ENCODE measurements at regions not wholly inside any gene's neighbourhood (a gene's known extent, or its start where the extent isn't known, plus 50 kb on each side); places are given as distances from the start of the nearest gene placed in this dataset.
"Not testable (repeated sequence)": the region's sequence is repeated elsewhere in the genome, so short reads cannot be mapped to it uniquely, and the experiment has no call there.

GRCh38 chr3:152583963-152584362 is 251.0 kb upstream of the P2RY1 start:
- DNase-seq: no peak

- no peak for DNase-seq
These were observed 248.0 kb upstream of the P2RY1 start for GRCh38 chr3:152586974-152587373.

GRCh38 chr3:152587861-152588260 is 247.1 kb upstream of the P2RY1 start:
- no peak for DNase-seq

- no peak for DNase-seq
These were observed 245.3 kb upstream of the P2RY1 start for GRCh38 chr3:152589644-152590043.

GRCh38 chr3:152591515-152591914 is 243.4 kb upstream of the P2RY1 start:
- no peak for DNase-seq

- no peak for DNase-seq
These were observed 241.7 kb upstream of the P2RY1 start for GRCh38 chr3:152593242-152593641.

- DNase-seq: no peak
These were observed 238.7 kb upstream of the P2RY1 start for GRCh38 chr3:152595975-152596821.

GRCh38 chr3:152596832-152597231 is 238.1 kb upstream of the P2RY1 start:
- not testable (repeated sequence) for DNase-seq

- no peak for DNase-seq
These were observed 228.8 kb upstream of the P2RY1 start for GRCh38 chr3:152606146-152606545.

GRCh38 chr3:152607179-152607578 is 227.8 kb upstream of the P2RY1 start:
- no peak for DNase-seq

GRCh38 chr3:152608696-152609594 is 226.0 kb upstream of the P2RY1 start:
- no peak for DNase-seq

- no peak for DNase-seq
These were observed 225.0 kb upstream of the P2RY1 start for GRCh38 chr3:152609891-152610290.

- DNase-seq: no peak
These were observed 224.3 kb upstream of the P2RY1 start for GRCh38 chr3:152610622-152611021.

GRCh38 chr3:152611905-152612304 is 223.0 kb upstream of the P2RY1 start:
- no peak for DNase-seq

- no peak for DNase-seq
These were observed 221.1 kb upstream of the P2RY1 start for GRCh38 chr3:152613851-152614250.

- no peak for DNase-seq
These were observed 219.2 kb upstream of the P2RY1 start for GRCh38 chr3:152615681-152616080.

GRCh38 chr3:152617609-152618008 is 217.3 kb upstream of the P2RY1 start:
- DNase-seq: no peak

- DNase-seq: no peak
These were observed 216.4 kb upstream of the P2RY1 start for GRCh38 chr3:152618529-152618928.

GRCh38 chr3:152619691-152620090 is 215.2 kb upstream of the P2RY1 start:
- DNase-seq: no peak

GRCh38 chr3:152620395-152620794 is 214.5 kb upstream of the P2RY1 start:
- no peak for DNase-seq

GRCh38 chr3:152621006-152621868 is 213.7 kb upstream of the P2RY1 start:
- no peak for DNase-seq

GRCh38 chr3:152621967-152622810 is 212.7 kb upstream of the P2RY1 start:
- no peak for DNase-seq
